ENCODE measurements at regions not wholly inside any gene's neighbourhood (a gene's known extent, or its start where the extent isn't known, plus 50 kb on each side); places are given as distances from the start of the nearest gene placed in this dataset.

GRCh38 chr4:113846433-113846832, 84.9 kb upstream of the CAMK2D start:
- Histone ChIP-seq H3K36me3 (ENCODE audit: control insufficient read depth, insufficient read depth, low read length) (no peaks in the 10 kb centered on the region), H3K27me3 (ENCODE audit: control insufficient read depth, insufficient read depth, low read length) (no peaks in the 10 kb centered on the region), H3K4me1 (ENCODE audit: control insufficient read depth, insufficient read depth, low read length) (no peaks in the 10 kb centered on the region), H3K27ac (ENCODE audit: low read length) (no peak overlapping the region), H3K9me3 (ENCODE audit: control insufficient read depth, insufficient read depth, low read depth, low read length) (no peaks in the 10 kb centered on the region), H3K4me3 (ENCODE audit: low read depth in 2 of 2, low read length in 2 of 2) (no peak overlapping the region)
- in situ Hi-C loops (cut with HindIII; ENCODE audit: low pct_unique_long_range_greater_than_20kb, low sequenced_read_pairs) = no loop called here
- ChIA-PET CTCF (no interaction called here), POLR2A (interaction anchor here (0.7 kb wide), 1 partner anchor 43 kb away, joined by 3 read pairs; no protein-coding TSS in a partner anchor)
- DNase-seq (ENCODE audit: low read depth, low spot score) = no peak
- TF ChIP-seq REST (IDR thresholded peaks at IDR 0.05; ENCODE audit: insufficient read depth in 1 of 2, low read depth in 2 of 2, low read length in 1 of 2) = no peak
- no peak for TF ChIP-seq TCF7L2 (IDR thresholded peaks at IDR 0.05; ENCODE audit: low read depth, low read length)
- no peak for TF ChIP-seq CTCF (IDR thresholded peaks at IDR 0.05)
- TF ChIP-seq SIN3A (IDR thresholded peaks at IDR 0.05; ENCODE audit: borderline replicate concordance, insufficient read depth, low read depth, low read length) = no peak
- TF ChIP-seq POLR2AphosphoS5 (IDR thresholded peaks at IDR 0.05; ENCODE audit: low read depth, low read length) = no peak
- ATAC-seq = no peak
- intact Hi-C loops (cut with micrococcal nuclease; ENCODE audit: unreplicated experiment) = no loop called here
- BruUV-seq (replicated peaks) = no TSS peak

- Histone ChIP-seq H3K4me3 (ENCODE audit: low read depth in 2 of 2, low read length in 2 of 2) (no peak overlapping the region), H3K4me1 (ENCODE audit: control insufficient read depth, insufficient read depth, low read length) (no peaks in the 10 kb centered on the region), H3K27ac (ENCODE audit: low read length) (no peak overlapping the region), H3K36me3 (ENCODE audit: control insufficient read depth, insufficient read depth, low read length) (no peaks in the 10 kb centered on the region), H3K9me3 (ENCODE audit: control insufficient read depth, insufficient read depth, low read depth, low read length) (no peaks in the 10 kb centered on the region), H3K27me3 (ENCODE audit: control insufficient read depth, insufficient read depth, low read length) (no peaks in the 10 kb centered on the region)
- DNase-seq (ENCODE audit: low read depth, low spot score) = no peak
- TF ChIP-seq POLR2AphosphoS5 (IDR thresholded peaks at IDR 0.05; ENCODE audit: low read depth, low read length) = no peak
- TF ChIP-seq CTCF (IDR thresholded peaks at IDR 0.05) = no peak
- no peak for TF ChIP-seq TCF7L2 (IDR thresholded peaks at IDR 0.05; ENCODE audit: low read depth, low read length)
- no peak for TF ChIP-seq REST (IDR thresholded peaks at IDR 0.05; ENCODE audit: insufficient read depth in 1 of 2, low read depth in 2 of 2, low read length in 1 of 2)
- BruUV-seq (replicated peaks) = no TSS peak
- POLR2A ChIA-PET = no interaction called here
- ATAC-seq = no peak
- intact Hi-C loops (cut with micrococcal nuclease; ENCODE audit: unreplicated experiment) (no loop called here), in situ Hi-C loops (cut with HindIII; ENCODE audit: low pct_unique_long_range_greater_than_20kb, low sequenced_read_pairs) (no loop called here)
- CTCF ChIA-PET = no interaction called here
Observed at GRCh38 chr4:113845138-113845537, 83.6 kb upstream of the CAMK2D start.
